ENCODE measurements at regions not wholly inside any gene's neighbourhood (a gene's known extent, or its start where the extent isn't known, plus 50 kb on each side); places are given as distances from the start of the nearest gene placed in this dataset.

DNA sequence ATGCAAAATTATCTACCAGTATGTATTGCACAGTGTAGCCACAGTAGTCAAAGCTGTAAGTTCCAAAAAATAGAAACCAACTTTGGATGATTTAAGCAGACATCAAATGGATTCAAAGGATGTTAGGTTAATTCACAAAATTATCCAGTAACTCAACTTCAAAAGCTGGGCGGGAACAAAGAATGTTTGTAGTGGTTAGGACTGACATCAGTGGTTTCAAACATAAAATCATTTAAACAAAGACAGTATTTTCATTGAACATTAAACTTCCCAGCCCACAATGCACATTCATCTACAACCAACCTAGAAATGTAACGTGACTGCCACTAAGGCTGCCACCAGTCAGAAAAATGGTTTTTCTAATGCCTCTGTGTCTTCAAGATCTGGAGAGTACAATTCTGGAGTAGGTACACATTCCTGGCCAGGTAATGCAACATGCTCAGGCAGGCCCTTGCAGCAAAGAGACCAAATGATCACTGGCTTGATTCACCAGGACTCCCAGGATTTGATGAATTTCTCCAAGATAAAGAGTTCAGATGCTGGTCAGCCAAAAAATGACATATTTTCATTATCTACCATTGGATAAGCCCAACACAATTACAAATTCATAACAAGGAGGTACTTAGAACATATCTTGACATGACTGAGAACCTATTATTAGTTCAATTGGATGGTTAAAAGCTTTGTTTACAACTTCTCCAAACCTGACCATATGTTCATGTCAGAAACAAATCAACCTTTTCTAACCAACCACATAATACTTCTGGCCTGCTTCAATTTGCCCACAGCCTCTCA lies 189.8 kb upstream of the CNTN4 start:
- H3K27ac ChIP-seq (ENCODE audit: low read length), result no peak overlapping the region
- H3K9ac ChIP-seq (ENCODE audit: low read length), result no peak overlapping the region
- no peaks in the 10 kb centered on the region for H3K9me2 ChIP-seq (replicated peaks; ENCODE audit: insufficient read depth, low read length)
- TF ChIP-seq, protein P1, sequence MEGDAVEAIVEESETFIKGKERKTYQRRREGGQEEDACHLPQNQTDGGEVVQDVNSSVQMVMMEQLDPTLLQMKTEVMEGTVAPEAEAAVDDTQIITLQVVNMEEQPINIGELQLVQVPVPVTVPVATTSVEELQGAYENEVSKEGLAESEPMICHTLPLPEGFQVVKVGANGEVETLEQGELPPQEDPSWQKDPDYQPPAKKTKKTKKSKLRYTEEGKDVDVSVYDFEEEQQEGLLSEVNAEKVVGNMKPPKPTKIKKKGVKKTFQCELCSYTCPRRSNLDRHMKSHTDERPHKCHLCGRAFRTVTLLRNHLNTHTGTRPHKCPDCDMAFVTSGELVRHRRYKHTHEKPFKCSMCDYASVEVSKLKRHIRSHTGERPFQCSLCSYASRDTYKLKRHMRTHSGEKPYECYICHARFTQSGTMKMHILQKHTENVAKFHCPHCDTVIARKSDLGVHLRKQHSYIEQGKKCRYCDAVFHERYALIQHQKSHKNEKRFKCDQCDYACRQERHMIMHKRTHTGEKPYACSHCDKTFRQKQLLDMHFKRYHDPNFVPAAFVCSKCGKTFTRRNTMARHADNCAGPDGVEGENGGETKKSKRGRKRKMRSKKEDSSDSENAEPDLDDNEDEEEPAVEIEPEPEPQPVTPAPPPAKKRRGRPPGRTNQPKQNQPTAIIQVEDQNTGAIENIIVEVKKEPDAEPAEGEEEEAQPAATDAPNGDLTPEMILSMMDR (IDR thresholded peaks at IDR 0.05; ENCODE audit: low read length), result no peak
- TF ChIP-seq EZH2 (optimal IDR thresholded peaks at IDR 0.05; ENCODE audit: low read depth, low read length), result no peak
- no peak for TF ChIP-seq EZH2phosphoT487 (IDR thresholded peaks at IDR 0.05; ENCODE audit: low read length)
- no peak overlapping the region for H2AFZ ChIP-seq (ENCODE audit: low read length)
- no peak overlapping the region for H3K4me3 ChIP-seq (ENCODE audit: low read length)
- H3K9me3 ChIP-seq (replicated peaks; ENCODE audit: insufficient read depth, low read length), result no peaks in the 10 kb centered on the region
- no peaks in the 10 kb centered on the region for H3K79me2 ChIP-seq (ENCODE audit: low read length)
- H3K4me1 ChIP-seq (ENCODE audit: low read length), result no peaks in the 10 kb centered on the region
- DNase-seq, result no peak
- H3K27me3 ChIP-seq (replicated peaks; ENCODE audit: insufficient read depth, low read length), result no peaks in the 10 kb centered on the region
- H4K20me1 ChIP-seq (ENCODE audit: insufficient read depth, low read length), result no peaks in the 10 kb centered on the region
- no peaks in the 10 kb centered on the region for H3K36me3 ChIP-seq (replicated peaks; ENCODE audit: insufficient read depth, low read length)
- no peak overlapping the region for H3K4me2 ChIP-seq (ENCODE audit: low read depth, low read length)
- H3F3A ChIP-seq (ENCODE audit: insufficient read depth, low read length), result no peaks in the 10 kb centered on the region

DNA sequence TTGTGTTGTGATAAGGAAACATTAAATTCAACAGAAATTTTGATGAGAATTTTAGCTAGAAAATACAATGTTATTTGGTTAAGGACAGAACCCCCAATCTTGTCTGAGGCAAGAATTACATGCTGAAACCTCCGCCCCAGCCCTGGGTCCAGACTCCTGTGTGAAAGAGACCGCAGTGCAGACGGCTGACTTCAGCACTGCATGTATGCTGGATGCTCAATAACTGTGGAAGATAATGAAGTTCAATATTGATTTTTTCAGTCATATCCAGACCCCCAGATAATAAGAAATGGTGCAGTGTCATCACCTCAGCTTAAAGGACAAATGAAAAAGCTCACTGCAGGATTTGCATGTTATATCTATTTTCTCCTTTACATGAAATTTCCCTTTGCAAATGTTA lies 188.3 kb upstream of the CNTN4 start:
- H3K27ac ChIP-seq (ENCODE audit: low read length), result no peak overlapping the region
- H3F3A ChIP-seq (ENCODE audit: insufficient read depth, low read length), result no peaks in the 10 kb centered on the region
- H3K36me3 ChIP-seq (replicated peaks; ENCODE audit: insufficient read depth, low read length), result no peaks in the 10 kb centered on the region
- no peak overlapping the region for H3K4me3 ChIP-seq (ENCODE audit: low read length)
- no peaks in the 10 kb centered on the region for H3K27me3 ChIP-seq (replicated peaks; ENCODE audit: insufficient read depth, low read length)
- no peaks in the 10 kb centered on the region for H3K4me1 ChIP-seq (ENCODE audit: low read length)
- DNase-seq, result no peak
- TF ChIP-seq EZH2phosphoT487 (IDR thresholded peaks at IDR 0.05; ENCODE audit: low read length), result no peak
- TF ChIP-seq EZH2 (optimal IDR thresholded peaks at IDR 0.05; ENCODE audit: low read depth, low read length), result no peak
- TF ChIP-seq, protein P1 (IDR thresholded peaks at IDR 0.05; ENCODE audit: low read length), result no peak
- H3K9me2 ChIP-seq (replicated peaks; ENCODE audit: insufficient read depth, low read length), result no peaks in the 10 kb centered on the region
- H3K9ac ChIP-seq (ENCODE audit: low read length), result no peak overlapping the region
- no peaks in the 10 kb centered on the region for H3K79me2 ChIP-seq (ENCODE audit: low read length)
- no peak overlapping the region for H2AFZ ChIP-seq (ENCODE audit: low read length)
- H3K9me3 ChIP-seq (replicated peaks; ENCODE audit: insufficient read depth, low read length), result no peaks in the 10 kb centered on the region
- H4K20me1 ChIP-seq (ENCODE audit: insufficient read depth, low read length), result no peaks in the 10 kb centered on the region
- no peak overlapping the region for H3K4me2 ChIP-seq (ENCODE audit: low read depth, low read length)

DNA sequence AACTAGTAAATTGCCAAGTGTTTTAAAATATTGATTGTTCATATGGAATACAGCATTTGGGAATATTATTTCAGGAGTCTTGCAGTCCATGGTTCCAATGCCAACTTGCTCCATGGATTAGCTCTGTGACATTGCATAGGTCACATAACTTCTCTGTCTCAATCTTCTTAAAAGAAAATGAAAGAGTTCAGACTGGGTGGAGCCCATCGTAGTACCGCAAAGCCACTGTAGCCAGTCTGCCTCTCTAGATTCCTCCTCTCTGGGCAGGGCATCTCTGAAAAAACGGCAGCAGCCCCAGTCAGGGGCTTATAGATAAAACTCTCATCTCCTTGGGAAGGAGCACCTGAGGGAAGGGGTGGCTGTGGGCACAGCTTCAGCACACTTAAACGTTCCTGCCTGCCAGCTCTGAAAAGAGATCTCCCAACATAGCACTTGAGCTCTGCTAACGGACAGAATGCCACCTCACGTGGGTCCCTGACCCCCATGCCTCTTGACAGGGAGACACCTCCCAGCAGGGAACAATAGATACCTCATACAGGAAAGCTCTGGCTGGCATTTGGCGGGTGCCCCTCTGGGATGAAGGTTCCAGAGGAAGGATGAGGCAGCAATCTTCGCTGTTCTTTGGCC lies 168.8 kb upstream of the CNTN4 start:
- H3K9me3 ChIP-seq (replicated peaks; ENCODE audit: insufficient read depth, low read length), result no peaks in the 10 kb centered on the region
- H3K27ac ChIP-seq (ENCODE audit: low read length), result no peak overlapping the region
- no peaks in the 10 kb centered on the region for H3K4me1 ChIP-seq (ENCODE audit: low read length)
- no peaks in the 10 kb centered on the region for H4K20me1 ChIP-seq (ENCODE audit: insufficient read depth, low read length)
- H3K79me2 ChIP-seq (ENCODE audit: low read length), result no peaks in the 10 kb centered on the region
- TF ChIP-seq EZH2phosphoT487 (IDR thresholded peaks at IDR 0.05; ENCODE audit: low read length), result no peak
- TF ChIP-seq EZH2 (optimal IDR thresholded peaks at IDR 0.05; ENCODE audit: low read depth, low read length), result no peak
- TF ChIP-seq, protein P1 (IDR thresholded peaks at IDR 0.05; ENCODE audit: low read length), result no peak
- H3F3A ChIP-seq (ENCODE audit: insufficient read depth, low read length), result no peaks in the 10 kb centered on the region
- H3K4me3 ChIP-seq (ENCODE audit: low read length), result no peak overlapping the region
- no peaks in the 10 kb centered on the region for H3K9me2 ChIP-seq (replicated peaks; ENCODE audit: insufficient read depth, low read length)
- no peaks in the 10 kb centered on the region for H3K27me3 ChIP-seq (replicated peaks; ENCODE audit: insufficient read depth, low read length)
- H3K36me3 ChIP-seq (replicated peaks; ENCODE audit: insufficient read depth, low read length), result no peaks in the 10 kb centered on the region
- peak overlapping the region; percentile 5; the same call in 1 of the 2 replicates for H3K4me2 ChIP-seq (ENCODE audit: low read depth, low read length)
- DNase-seq, result no peak
- no peak overlapping the region for H3K9ac ChIP-seq (ENCODE audit: low read length)
- H2AFZ ChIP-seq (ENCODE audit: low read length), result 0 out of 2 replicates have a peak overlapping the region, but pooled peaks have one; percentile 6
